NCI-H1436 treated with DMSO at 0.1 percent for 48 hours (cell line): ENCODE measurements at regions not wholly inside any gene's neighbourhood (a gene's known extent, or its start where the extent isn't known, plus 50 kb on each side); places are given as distances from the start of the nearest gene placed in this dataset.

Experiments
- DNase-seq: peaks from one replicate; lab custom pipeline; 2025; lab: John Stamatoyannopoulos, UW

GRCh38 chr3:69568951-69569350, 170.3 kb upstream of the MITF start:
- no peak for DNase-seq

- DNase-seq = no peak
Observed at GRCh38 chr3:69568458-69568857, 170.8 kb upstream of the MITF start.

- no peak for DNase-seq
Observed at GRCh38 chr3:69567710-69568052, 171.6 kb upstream of the MITF start.

GRCh38 chr3:69567023-69567709, 172.1 kb upstream of the MITF start:
- DNase-seq = no peak

- no peak for DNase-seq
Observed at GRCh38 chr3:69566275-69566674, 173.0 kb upstream of the MITF start.

- DNase-seq = no peak
Observed at GRCh38 chr3:69565316-69565715, 173.9 kb upstream of the MITF start.

GRCh38 chr3:69563981-69564380, 175.3 kb upstream of the MITF start:
- no peak for DNase-seq

GRCh38 chr3:69563151-69563550, 176.1 kb upstream of the MITF start:
- no peak for DNase-seq

GRCh38 chr3:69562020-69562419, 176.1 kb upstream of the FRMD4B start:
- DNase-seq = no peak

GRCh38 chr3:69560818-69561217, 174.9 kb upstream of the FRMD4B start:
- no peak for DNase-seq

- DNase-seq = no peak
Observed at GRCh38 chr3:69560116-69560515, 174.2 kb upstream of the FRMD4B start.

GRCh38 chr3:69558912-69559311, 173.0 kb upstream of the FRMD4B start:
- no peak for DNase-seq

GRCh38 chr3:69554576-69554975, 168.7 kb upstream of the FRMD4B start:
- DNase-seq = no peak

- no peak for DNase-seq
Observed at GRCh38 chr3:69553888-69554287, 168.0 kb upstream of the FRMD4B start.

- DNase-seq = no peak
Observed at GRCh38 chr3:69547461-69547880, 161.6 kb upstream of the FRMD4B start.

GRCh38 chr3:69542805-69543429, 157.0 kb upstream of the FRMD4B start:
- DNase-seq = no peak

- no peak for DNase-seq
Observed at GRCh38 chr3:69542089-69542804, 156.4 kb upstream of the FRMD4B start.

- no peak for DNase-seq
Observed at GRCh38 chr3:69541711-69542088, 155.8 kb upstream of the FRMD4B start.

GRCh38 chr3:69540706-69541581, 155.1 kb upstream of the FRMD4B start:
- no peak for DNase-seq

- DNase-seq = no peak
Observed at GRCh38 chr3:69539134-69539533, 153.2 kb upstream of the FRMD4B start.

GRCh38 chr3:69538281-69538680, 152.4 kb upstream of the FRMD4B start:
- no peak for DNase-seq

GRCh38 chr3:69536306-69537020, 150.6 kb upstream of the FRMD4B start:
- no peak for DNase-seq
